ENCODE measurements at regions not wholly inside any gene's neighbourhood (a gene's known extent, or its start where the extent isn't known, plus 50 kb on each side); places are given as distances from the start of the nearest gene placed in this dataset.

DNA sequence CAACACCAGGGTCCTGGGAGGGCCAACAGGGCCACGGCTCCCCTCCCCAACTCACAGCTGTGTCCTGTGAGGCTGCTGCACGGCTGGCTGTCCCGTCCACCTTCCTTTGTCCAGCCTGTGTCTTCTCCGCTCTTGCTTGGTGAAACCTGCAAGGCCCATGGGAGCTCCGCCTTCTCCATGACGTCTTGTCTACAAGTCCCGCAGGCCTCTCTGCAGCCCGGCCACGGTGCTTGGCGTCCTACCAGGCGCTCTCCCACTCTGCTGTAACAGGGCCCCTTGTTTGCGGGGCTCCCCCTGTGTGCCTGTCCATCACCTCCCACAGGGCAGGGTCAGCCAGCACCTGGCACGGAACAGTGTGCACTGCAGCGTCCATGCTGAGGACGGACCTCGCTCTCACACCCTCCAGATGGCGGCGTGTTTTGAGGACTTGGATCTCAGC, 866.8 kb downstream of the TBC1D22A start:
- Histone ChIP-seq H3K4me1 (no peaks in the 10 kb centered on the region), H3K9me3 (no peaks in the 10 kb centered on the region), H3K27ac (no peak overlapping the region), H3K36me3 (no peaks in the 10 kb centered on the region), H3K27me3 (no peaks in the 10 kb centered on the region), H3K4me3 (no peak overlapping the region)
- peak; percentile 51 for DNase-seq (ENCODE audit: low spot score)
- TF ChIP-seq, protein P1, sequence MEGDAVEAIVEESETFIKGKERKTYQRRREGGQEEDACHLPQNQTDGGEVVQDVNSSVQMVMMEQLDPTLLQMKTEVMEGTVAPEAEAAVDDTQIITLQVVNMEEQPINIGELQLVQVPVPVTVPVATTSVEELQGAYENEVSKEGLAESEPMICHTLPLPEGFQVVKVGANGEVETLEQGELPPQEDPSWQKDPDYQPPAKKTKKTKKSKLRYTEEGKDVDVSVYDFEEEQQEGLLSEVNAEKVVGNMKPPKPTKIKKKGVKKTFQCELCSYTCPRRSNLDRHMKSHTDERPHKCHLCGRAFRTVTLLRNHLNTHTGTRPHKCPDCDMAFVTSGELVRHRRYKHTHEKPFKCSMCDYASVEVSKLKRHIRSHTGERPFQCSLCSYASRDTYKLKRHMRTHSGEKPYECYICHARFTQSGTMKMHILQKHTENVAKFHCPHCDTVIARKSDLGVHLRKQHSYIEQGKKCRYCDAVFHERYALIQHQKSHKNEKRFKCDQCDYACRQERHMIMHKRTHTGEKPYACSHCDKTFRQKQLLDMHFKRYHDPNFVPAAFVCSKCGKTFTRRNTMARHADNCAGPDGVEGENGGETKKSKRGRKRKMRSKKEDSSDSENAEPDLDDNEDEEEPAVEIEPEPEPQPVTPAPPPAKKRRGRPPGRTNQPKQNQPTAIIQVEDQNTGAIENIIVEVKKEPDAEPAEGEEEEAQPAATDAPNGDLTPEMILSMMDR (IDR thresholded peaks at IDR 0.05): no peak

DNA sequence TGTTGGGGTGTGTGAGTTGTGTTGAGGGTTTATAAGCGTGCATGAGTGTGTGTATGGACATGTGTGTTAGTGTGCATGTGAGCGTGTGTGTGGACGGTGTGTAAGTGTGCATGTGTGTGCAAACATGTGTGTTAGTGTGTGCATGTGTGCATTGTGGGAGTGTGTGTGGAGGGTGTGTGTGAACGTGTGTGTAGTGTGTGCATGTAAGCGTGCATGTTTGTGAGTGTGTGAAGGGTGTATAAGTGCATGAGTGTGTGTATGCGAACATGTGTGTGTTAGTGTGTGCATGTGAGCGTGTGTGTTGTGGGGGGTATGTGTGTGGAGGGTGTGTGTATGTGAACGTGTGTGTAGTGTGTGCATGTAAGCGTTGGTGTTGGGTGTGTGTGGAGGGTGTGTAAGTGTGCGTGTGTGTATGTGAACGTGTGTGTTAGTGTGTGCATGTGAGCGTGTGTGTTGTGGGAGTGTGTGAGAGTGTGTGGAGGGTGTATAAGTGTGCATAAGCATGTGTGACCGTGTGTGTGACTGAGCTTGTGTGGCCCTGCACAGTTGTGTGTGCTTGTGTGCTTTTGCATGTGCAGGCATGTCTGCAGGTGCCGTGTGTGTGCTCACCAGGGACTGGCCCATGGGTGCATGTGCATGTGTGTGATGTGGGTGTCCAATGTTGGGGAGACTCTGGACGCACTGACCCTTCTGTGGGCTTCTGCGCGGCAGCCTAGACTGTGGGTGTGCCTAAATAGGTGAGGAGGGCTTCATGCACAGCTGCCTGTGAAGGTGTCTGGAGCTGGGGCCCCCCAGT, 866.2 kb downstream of the TBC1D22A start:
- H3K36me3 ChIP-seq: no peaks in the 10 kb centered on the region
- no peaks in the 10 kb centered on the region for H3K9me3 ChIP-seq
- TF ChIP-seq, protein P1 (IDR thresholded peaks at IDR 0.05): no peak
- H3K4me1 ChIP-seq: no peaks in the 10 kb centered on the region
- no peak overlapping the region for H3K27ac ChIP-seq
- H3K27me3 ChIP-seq: no peaks in the 10 kb centered on the region
- H3K4me3 ChIP-seq: no peak overlapping the region
- peak; percentile 16 for DNase-seq (ENCODE audit: low spot score)

DNA sequence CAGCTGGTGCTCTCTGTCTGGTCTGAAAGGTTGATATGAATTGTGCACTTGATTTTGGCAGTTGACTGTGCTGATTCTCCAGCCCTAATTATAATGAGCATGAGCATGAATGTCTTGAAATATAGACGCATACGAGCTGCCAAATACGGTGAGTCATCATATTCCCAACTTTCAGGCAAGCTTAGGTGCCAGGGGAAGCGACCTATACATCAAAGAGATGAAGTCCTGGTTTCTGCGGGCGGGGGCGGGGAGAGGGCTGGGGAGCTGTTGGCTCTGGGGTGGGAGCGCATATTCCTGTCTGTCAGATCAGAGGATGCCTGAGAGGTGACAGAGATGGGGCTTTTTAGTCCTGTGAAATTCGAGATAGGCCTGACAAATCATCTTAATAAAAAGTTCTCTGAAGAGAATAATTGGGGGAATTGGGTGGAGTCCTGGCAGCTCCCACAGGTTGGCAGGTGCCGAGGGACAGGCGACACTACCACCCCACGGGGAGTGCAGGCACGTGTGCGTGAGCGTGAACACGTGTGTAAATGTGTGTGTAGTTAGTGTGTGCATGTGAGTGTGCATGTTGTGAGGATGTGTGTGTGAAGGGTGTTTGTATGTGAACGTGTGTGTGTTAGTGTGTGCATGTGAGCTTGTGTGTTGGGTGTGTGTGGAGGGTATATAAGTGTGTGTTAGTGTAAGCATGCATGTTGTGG, 865.3 kb downstream of the TBC1D22A start:
- H3K4me1 ChIP-seq: no peaks in the 10 kb centered on the region
- no peaks in the 10 kb centered on the region for H3K27me3 ChIP-seq
- DNase-seq (ENCODE audit: low spot score): no peak
- TF ChIP-seq, protein P1 (IDR thresholded peaks at IDR 0.05): no peak
- H3K9me3 ChIP-seq: no peaks in the 10 kb centered on the region
- H3K4me3 ChIP-seq: no peak overlapping the region
- no peak overlapping the region for H3K27ac ChIP-seq
- H3K36me3 ChIP-seq: no peaks in the 10 kb centered on the region

DNA sequence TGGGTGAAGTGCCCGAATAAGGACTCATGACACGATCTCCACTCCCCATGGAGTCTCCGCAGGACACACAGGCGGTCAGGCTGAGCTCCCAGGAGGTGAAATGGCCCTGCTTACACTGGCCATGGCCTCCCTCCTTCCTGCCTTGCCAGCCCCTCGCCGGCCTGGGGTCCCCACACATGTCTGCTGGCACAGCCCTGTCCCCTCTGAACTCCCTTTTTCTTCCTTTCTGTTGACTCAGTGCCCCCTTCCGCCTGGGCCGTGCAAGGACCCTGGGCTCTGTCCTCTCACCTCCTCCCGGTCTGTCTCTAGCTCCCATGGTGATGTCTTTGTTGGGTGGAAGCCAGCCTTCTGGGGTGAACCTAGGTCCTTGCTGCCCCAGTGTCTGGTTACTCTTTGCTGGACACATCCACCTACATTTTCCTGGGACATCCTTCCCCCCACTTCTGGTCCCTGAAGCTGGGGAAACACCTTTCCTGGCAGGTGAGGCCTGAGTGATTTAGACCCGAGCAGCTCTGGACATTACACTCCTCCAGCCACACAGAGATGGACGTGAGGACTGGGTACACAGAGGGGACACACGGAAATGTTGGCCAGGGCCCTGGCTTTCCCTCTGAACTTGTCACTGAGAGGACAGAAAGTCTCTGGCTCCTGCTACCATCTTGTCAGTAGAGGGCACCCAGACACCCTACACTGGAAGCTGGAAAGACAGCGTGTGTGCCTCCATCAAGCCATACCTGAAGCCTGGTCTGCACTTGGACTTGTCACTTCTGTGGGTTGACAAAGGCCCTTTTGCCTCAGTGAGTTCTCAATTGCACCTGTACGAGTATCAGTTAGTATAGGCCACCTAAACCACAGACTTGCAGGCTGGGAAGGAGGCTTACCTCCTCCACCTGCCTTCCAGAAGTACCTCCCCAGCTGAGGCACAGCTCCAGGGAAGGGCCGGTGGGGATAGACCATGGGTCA, 864.3 kb downstream of the TBC1D22A start:
- DNase-seq (ENCODE audit: low spot score): peak; percentile 40
- Histone ChIP-seq H3K36me3 (no peaks in the 10 kb centered on the region), H3K27ac (no peak overlapping the region), H3K4me1 (no peaks in the 10 kb centered on the region), H3K27me3 (no peaks in the 10 kb centered on the region), H3K9me3 (no peaks in the 10 kb centered on the region), H3K4me3 (no peak overlapping the region)
- TF ChIP-seq, protein P1 (IDR thresholded peaks at IDR 0.05): no peak

DNA sequence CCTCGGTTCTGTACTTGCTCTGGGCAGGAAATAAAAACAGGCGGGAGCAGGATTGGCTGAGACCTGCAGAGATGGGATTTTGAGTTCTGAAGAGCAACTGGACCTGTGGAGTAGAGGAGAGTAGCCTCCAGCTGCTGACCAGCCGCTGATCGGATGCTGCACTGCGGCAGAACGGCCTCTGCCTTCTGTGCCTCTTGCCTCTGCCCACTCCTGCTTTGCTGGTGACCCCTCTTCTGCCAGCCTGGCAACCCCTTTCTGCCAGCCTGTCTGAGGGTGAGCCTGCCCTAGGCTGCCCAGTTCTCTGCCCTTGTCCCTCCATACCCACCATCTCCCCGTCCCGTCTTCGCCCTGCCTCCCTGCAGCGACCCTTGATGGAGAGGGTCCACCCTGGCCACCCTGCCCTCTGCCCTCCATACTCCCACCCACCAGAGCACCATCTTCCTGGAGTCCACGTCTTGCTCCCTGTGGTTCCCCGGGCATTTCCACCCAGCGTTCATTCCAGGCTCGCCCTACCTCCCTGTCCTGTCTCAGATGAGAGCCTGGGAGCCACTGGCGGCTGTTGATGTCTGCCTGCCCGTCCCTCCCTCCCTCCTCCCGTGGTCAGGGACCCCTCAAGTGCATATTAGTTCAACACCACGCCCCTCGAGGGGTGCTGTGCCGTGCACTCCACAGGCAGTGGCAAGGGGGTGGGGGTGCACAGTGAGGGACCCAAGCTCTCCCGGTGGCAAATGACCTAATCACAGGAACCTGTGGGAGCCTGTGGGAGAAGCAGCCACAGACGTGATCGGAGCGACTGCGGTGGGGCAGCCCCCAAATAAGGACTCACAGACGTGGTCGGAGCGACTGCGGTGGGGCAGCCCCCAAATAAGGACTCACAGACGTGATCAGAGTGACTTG, 863.3 kb downstream of the TBC1D22A start:
- H3K4me1 ChIP-seq: no peaks in the 10 kb centered on the region
- no peaks in the 10 kb centered on the region for H3K36me3 ChIP-seq
- DNase-seq (ENCODE audit: low spot score): peak; percentile 44
- TF ChIP-seq, protein P1 (IDR thresholded peaks at IDR 0.05): no peak
- no peaks in the 10 kb centered on the region for H3K9me3 ChIP-seq
- no peak overlapping the region for H3K4me3 ChIP-seq
- no peak overlapping the region for H3K27ac ChIP-seq
- no peaks in the 10 kb centered on the region for H3K27me3 ChIP-seq

Measured in right atrium auricular region (tissue), 2 donors.